GM12878 (cell line): ENCODE measurements at regions not wholly inside any gene's neighbourhood (a gene's known extent, or its start where the extent isn't known, plus 50 kb on each side); places are given as distances from the start of the nearest gene placed in this dataset.

Experiments used
- ATAC-seq: fragments of 200-7000 bp; cut with Tn5 transposase; 3 replicates; pipeline ENCODE4 v1.9.1; 2020; ENCODE audit warnings: mild to moderate bottlenecking, moderate library complexity
- BruUV-seq: library from RNA; stranded (reverse); fragments of 400-500 nt; replicated peaks from 2 replicates; lab custom pipeline; 2021; lab: Mats Ljungman, UMichigan
- CTCF ChIA-PET: fragments of 300-600 bp; sonication (Branson Sonifier 250); formaldehyde crosslinking; extraction: SDS; loops from one replicate; lab custom pipeline; 2021; ENCODE audit warnings: inconsistent platforms; lab: Yijun Ruan, JAX
- POLR2A ChIA-PET: fragments of 350-600 bp; formaldehyde crosslinking; extraction: SDS; loops from one replicate; lab custom pipeline; 2021; ENCODE audit warnings: inconsistent platforms; lab: Charles Lee
- RAD21 ChIA-PET: fragments of 300-600 bp; sonication (Branson Sonifier 250); formaldehyde crosslinking; loops from one replicate; lab custom pipeline; 2023; ENCODE audit warnings: antibody characterized with exemption; ENCODE audit not compliant: unreplicated experiment; lab: Charles Lee
- SMC1A ChIA-PET: fragments of 300-600 bp; sonication (Branson Sonifier 250); formaldehyde crosslinking; loops from one replicate; lab custom pipeline; 2023; ENCODE audit not compliant: unreplicated experiment, uncharacterized antibody; lab: Charles Lee
- DNase-seq: peaks from one replicate; pipeline ENCODE4 v3.0.0-alpha.2; 2011; ENCODE audit warnings: low read depth, low spot score
- FAIRE-seq: peaks from 3 replicates; lab custom pipeline; 2011; peaks lifted over from hg19 to GRCh38; lab: Jason Lieb, UNC
- H2AFZ ChIP-seq: 2 replicates; pipeline ENCODE4 v1.6.0; 2011; ENCODE audit warnings: low read depth, low read length, control low read depth; ENCODE audit not compliant: control insufficient read depth
- H3K27ac ChIP-seq: 2 replicates; pipeline ENCODE4 v1.5.1; 2011; ENCODE audit warnings: control low read depth; ENCODE audit not compliant: control insufficient read depth, insufficient read depth
- H3K27me3 ChIP-seq, 2 experiments: replicated peaks in 1 of 2; 2 replicates each; pipeline versions ENCODE4 v1.6.0 to v1.6.1; 2011; ENCODE audit warnings: low read length in 1 of 2; ENCODE audit not compliant: control insufficient read depth in 2 of 2, insufficient read depth in 2 of 2
- H3K36me3 ChIP-seq, 2 experiments: 2 replicates each; pipeline ENCODE4 v1.5.1; 2011; ENCODE audit warnings: low read length in 1 of 2; ENCODE audit not compliant: control insufficient read depth in 2 of 2, insufficient read depth in 2 of 2
- H3K4me1 ChIP-seq: 2 replicates; pipeline ENCODE4 v1.6.1; 2011; ENCODE audit warnings: mild to moderate bottlenecking, low read length, moderate library complexity, mixed read lengths; ENCODE audit not compliant: control insufficient read depth, insufficient read depth
- H3K4me2 ChIP-seq: 2 replicates; pipeline ENCODE4 v1.6.0; 2011; ENCODE audit warnings: control low read depth; ENCODE audit not compliant: control insufficient read depth, insufficient read depth
- H3K4me3 ChIP-seq: fragments of 200-600 bp; sonication (generic); 2 replicates; pipeline ENCODE4 v1.5.1; 2016
- H3K79me2 ChIP-seq: 2 replicates; pipeline ENCODE4 v1.6.0; 2011; ENCODE audit warnings: low read length; ENCODE audit not compliant: control insufficient read depth, insufficient read depth
- H3K9ac ChIP-seq: 2 replicates; pipeline ENCODE4 v1.8.0; 2011; ENCODE audit warnings: low read length, control low read depth, mixed read lengths; ENCODE audit not compliant: control insufficient read depth, insufficient read depth
- H3K9me3 ChIP-seq: replicated peaks from 3 replicates; pipeline ENCODE4 v1.5.1; 2011; ENCODE audit warnings: mild to moderate bottlenecking, low read length; ENCODE audit not compliant: control insufficient read depth, insufficient read depth
- H4K20me1 ChIP-seq: 2 replicates; pipeline ENCODE4 v1.6.0; 2011; ENCODE audit not compliant: control insufficient read depth, insufficient read depth
- FOXM1 ChIP-seq: IDR thresholded peaks from 2 replicates; pipeline ENCODE4 v1.6.1; 2012; ENCODE audit warnings: low read depth, mild to moderate bottlenecking, inconsistent platforms, low read length, moderate library complexity
- NFYB ChIP-seq: IDR thresholded peaks from 2 replicates; pipeline ENCODE4 v1.6.1; 2011; ENCODE audit warnings: low read depth, mild to moderate bottlenecking, low read length, improper control_type of control experiment, moderate library complexity; ENCODE audit not compliant: insufficient read depth
- POLR2AphosphoS2 ChIP-seq: IDR thresholded peaks from 2 replicates; pipeline ENCODE4 v1.6.1; 2011; ENCODE audit warnings: low read depth, mild to moderate bottlenecking, low read length, improper control_type of control experiment, moderate library complexity
- PRDM15 ChIP-seq: fragments of 450-650 bp; formaldehyde crosslinking; IDR thresholded peaks from 2 replicates; pipeline ENCODE4 v1.4.0; 2020; ENCODE audit warnings: mild to moderate bottlenecking, moderate library complexity
- STAT1 ChIP-seq: fragments of 450-650 bp; conservative IDR thresholded peaks from 2 replicates; pipeline ENCODE4 v1.6.1; 2014; ENCODE audit warnings: antibody characterized with exemption, mild to moderate bottlenecking
- TCF12 ChIP-seq: IDR thresholded peaks from 2 replicates; pipeline ENCODE4 v1.6.1; 2011; ENCODE audit warnings: low read depth, mild to moderate bottlenecking, low read length
- TCF3 ChIP-seq: IDR thresholded peaks from 2 replicates; pipeline ENCODE4 v1.6.1; 2012; ENCODE audit warnings: low read depth, mild to moderate bottlenecking, low read length, borderline replicate concordance; ENCODE audit not compliant: insufficient read depth
- USF2 ChIP-seq: IDR thresholded peaks from 2 replicates; pipeline ENCODE4 v1.6.1; 2011; ENCODE audit warnings: low read depth, low read length, improper control_type of control experiment, borderline replicate concordance
- ZBED1 ChIP-seq: IDR thresholded peaks from 2 replicates; pipeline ENCODE4 v1.6.1; 2016; ENCODE audit warnings: borderline replicate concordance
- ZNF217 ChIP-seq: fragments of 450-650 bp; IDR thresholded peaks from 2 replicates; pipeline ENCODE4 v1.6.1; 2017; ENCODE audit warnings: antibody characterized with exemption, mild to moderate bottlenecking
- WGBS: methylation state at CpG from one replicate; pipeline ENCODE4 v1.1.6; 2016; ENCODE audit warnings: low lambda C conversion rate; ENCODE audit not compliant: insufficient replicate concordance, insufficient coverage; ENCODE audit errors: missing lambda C conversion rate; 5-methylcytosine and 5-hydroxymethylcytosine counted together
- in situ Hi-C: fragments of 300-500 bp; cut with MboI; formaldehyde crosslinking; loops from 9 replicates; pipeline ENCODE4 v1.14.3; 2018; ENCODE audit warnings: mixed read lengths
- intact Hi-C: fragments of 100-400 bp; cut with micrococcal nuclease; formaldehyde crosslinking; loops from one replicate; pipeline ENCODE4 v1.14.2; 2022; ENCODE audit not compliant: unreplicated experiment

GRCh38 chr2:147008481-147008880 lies 836.3 kb upstream of the ACVR2A start (continued):
- TF ChIP-seq PRDM15: no peak
- no peak for TF ChIP-seq USF2
- no peak for TF ChIP-seq TCF3
- TF ChIP-seq POLR2AphosphoS2: no peak
- TF ChIP-seq, all 136 proteins: peak for 0

GRCh38 chr2:147006736-147007141 lies 838.1 kb upstream of the ACVR2A start:
- H3K9me3 ChIP-seq: no peaks in the 10 kb centered on the region
- H3K79me2 ChIP-seq: no peaks in the 10 kb centered on the region
- H3K4me1 ChIP-seq: no peaks in the 10 kb centered on the region
- H4K20me1 ChIP-seq: no peaks in the 10 kb centered on the region
- TF ChIP-seq ZNF217 (no peak), ZBED1 (no peak), TCF12 (no peak), NFYB (no peak), FOXM1 (no peak), STAT1 (no peak)
- TF ChIP-seq, all 136 proteins: peak for 0
- ATAC-seq: no peak
- POLR2A ChIA-PET: no interaction called here
- Histone ChIP-seq H3K9ac (no peak overlapping the region), H3K4me2 (no peak overlapping the region), H3K27ac (no peak overlapping the region), H3K27me3 (no peaks in the 10 kb centered on the region; a peak in 1 of 4 replicates), H2AFZ (no peak overlapping the region), H3K36me3 (no peaks in the 10 kb centered on the region), H3K4me3 (no peak overlapping the region)
- BruUV-seq: no TSS peak
- DNase-seq: no peak
- 0% methylated on average over 2 of the region's 2 CpGs for WGBS
- intact Hi-C loops (no loop called here), in situ Hi-C loops (no loop called here)
- RAD21 ChIA-PET: no interaction called here
- CTCF ChIA-PET: no interaction called here
- FAIRE-seq: no peak
- SMC1A ChIA-PET: no interaction called here
